ENCODE measurements at regions not wholly inside any gene's neighbourhood (a gene's known extent, or its start where the extent isn't known, plus 50 kb on each side); places are given as distances from the start of the nearest gene placed in this dataset.

DNA sequence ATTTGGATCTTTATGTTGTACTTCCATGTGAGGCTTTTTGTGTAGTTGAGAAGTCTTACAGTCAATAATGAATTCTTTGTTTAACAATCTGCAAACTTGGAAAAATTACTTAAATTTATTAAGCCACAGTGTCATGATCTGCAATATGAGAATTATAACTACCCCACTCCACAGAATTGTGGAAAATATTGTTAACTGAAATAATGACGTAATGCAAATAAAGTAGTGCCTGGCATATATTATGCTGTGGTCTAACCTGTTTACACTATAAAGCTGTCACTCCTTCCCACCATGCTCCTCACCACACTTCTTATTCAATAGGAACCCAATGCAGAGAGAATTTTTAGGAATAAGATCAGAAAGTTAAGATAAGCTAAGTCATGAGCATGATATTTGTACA is 632.1 kb upstream of the GALNTL6 start:
- TF ChIP-seq, protein P1, sequence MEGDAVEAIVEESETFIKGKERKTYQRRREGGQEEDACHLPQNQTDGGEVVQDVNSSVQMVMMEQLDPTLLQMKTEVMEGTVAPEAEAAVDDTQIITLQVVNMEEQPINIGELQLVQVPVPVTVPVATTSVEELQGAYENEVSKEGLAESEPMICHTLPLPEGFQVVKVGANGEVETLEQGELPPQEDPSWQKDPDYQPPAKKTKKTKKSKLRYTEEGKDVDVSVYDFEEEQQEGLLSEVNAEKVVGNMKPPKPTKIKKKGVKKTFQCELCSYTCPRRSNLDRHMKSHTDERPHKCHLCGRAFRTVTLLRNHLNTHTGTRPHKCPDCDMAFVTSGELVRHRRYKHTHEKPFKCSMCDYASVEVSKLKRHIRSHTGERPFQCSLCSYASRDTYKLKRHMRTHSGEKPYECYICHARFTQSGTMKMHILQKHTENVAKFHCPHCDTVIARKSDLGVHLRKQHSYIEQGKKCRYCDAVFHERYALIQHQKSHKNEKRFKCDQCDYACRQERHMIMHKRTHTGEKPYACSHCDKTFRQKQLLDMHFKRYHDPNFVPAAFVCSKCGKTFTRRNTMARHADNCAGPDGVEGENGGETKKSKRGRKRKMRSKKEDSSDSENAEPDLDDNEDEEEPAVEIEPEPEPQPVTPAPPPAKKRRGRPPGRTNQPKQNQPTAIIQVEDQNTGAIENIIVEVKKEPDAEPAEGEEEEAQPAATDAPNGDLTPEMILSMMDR (IDR thresholded peaks at IDR 0.05; ENCODE audit: low read length, missing control alignments) = no peak
- no peak overlapping the region for H3K4me3 ChIP-seq (replicated peaks; ENCODE audit: low read depth, low read length)

DNA sequence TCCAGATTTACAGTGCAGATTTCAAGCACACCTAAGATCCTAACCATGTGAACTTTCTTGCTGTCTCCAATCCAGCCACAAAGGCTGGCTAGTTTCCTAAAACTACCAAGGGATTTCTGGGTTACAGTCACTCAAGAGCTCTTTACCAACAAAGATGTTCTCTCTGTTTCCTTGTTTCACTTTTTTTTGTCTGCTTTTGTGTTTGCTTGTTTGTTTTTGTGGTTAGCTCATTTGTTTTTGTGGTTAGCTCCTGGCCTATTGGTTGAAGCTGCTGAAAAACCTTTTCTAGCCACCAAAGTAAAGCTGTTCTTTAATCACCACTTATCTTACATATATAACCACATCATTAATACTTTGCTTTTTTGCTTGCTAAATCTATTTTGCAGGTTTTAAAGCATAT is 642.5 kb upstream of the GALNTL6 start:
- TF ChIP-seq, protein P1 (IDR thresholded peaks at IDR 0.05; ENCODE audit: low read length, missing control alignments) = no peak
- no peak overlapping the region for H3K4me3 ChIP-seq (replicated peaks; ENCODE audit: low read depth, low read length)
- DNase-seq (ENCODE audit: low read depth) = no peak

More for the DNA sequence above, 632.1 kb upstream of the GALNTL6 start:
- DNase-seq (ENCODE audit: low read depth) = no peak

DNA sequence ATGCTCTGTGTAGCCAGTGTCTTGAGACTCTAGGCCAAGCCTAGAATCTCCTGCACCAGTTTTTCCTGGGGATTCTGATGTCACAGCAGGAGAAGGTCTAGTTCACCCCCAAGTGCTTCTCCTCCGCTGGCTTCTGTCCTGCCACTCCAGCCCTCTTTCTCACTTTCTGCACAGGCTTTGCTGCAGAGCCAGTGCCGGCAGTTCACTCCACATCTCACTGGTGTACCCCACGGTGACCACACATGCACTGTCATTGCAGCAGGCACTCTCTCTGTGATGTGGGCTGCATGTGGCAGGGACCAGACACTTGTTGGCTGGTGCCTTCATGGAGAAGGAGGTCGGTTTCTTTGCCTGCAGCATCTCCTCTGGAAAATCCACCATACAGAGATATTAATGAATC is 643.8 kb upstream of the GALNTL6 start:
- H3K4me3 ChIP-seq (replicated peaks; ENCODE audit: low read depth, low read length) = no peak overlapping the region
- DNase-seq (ENCODE audit: low read depth) = no peak
- TF ChIP-seq, protein P1 (IDR thresholded peaks at IDR 0.05; ENCODE audit: low read length, missing control alignments) = no peak

DNA sequence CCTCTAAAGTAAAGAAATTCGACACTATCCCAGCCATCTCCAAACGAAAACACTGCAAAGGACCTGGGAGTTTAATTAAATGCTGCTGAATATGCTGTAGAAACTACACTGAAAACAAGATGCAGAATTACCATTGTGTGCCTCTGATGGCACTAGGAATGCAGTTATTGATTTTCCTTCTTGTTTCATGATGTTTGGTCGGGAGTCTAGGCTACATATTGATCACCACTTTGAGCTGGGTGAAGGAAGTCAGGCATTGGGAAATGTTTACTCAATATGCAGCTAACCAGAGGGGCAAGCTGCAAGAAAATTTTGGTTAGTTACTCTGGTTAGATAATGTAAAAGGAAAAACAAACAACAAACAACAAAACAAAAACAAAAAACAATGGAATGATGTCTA is 650.7 kb upstream of the GALNTL6 start:
- no peak overlapping the region for H3K4me3 ChIP-seq (replicated peaks; ENCODE audit: low read depth, low read length)
- TF ChIP-seq, protein P1 (IDR thresholded peaks at IDR 0.05; ENCODE audit: low read length, missing control alignments) = no peak
- no peak for DNase-seq (ENCODE audit: low read depth)

DNA sequence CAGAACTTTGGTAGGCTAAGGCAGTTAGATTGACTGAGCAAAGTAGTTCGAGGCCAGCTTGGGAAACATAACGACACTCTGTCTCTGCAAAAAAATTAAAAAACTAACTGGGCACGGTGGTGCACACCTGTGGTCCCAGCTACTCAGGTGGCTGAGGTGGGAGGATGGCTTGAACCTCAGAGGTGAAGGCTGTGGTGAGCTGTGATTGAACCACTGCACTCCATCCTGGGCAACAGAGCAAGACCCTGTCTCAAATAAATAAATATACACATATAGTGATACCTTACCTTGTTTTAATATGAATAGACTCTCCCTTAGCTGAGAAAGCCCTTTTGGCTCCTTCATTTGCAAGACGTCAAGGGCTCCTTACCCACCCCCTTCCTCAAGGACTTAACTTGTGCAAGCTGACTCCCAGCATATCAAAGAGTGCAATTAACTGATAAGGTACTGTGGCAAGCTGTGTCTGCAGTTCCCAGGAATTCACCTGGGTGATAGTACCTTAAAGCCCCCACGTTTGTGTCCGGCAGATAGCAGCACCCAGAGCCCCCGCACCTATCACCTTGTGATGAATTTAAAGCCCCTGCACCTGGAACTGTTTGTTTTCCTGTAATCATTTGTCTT is 655.6 kb upstream of the GALNTL6 start:
- no peak for DNase-seq (ENCODE audit: low read depth)
- TF ChIP-seq, protein P1 (IDR thresholded peaks at IDR 0.05; ENCODE audit: low read length, missing control alignments) = no peak

DNA sequence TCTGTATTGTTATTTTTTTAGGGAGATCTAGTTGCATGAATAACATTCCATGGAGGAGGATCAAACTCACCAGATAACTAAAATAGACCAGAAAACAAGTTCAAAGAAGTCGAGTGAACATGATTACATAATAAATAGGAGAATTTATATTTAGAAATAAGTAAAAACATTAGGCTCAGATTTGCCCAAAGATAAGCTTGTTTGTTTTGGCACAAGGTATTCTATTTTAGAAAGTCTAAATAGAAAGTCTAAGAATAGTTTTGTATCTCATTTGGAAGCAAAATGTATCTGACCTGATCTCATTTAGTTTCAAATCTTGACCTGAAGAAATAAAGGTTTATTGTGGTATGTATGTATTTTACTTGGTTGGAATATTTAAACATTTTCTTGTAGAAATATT is 670.6 kb upstream of the GALNTL6 start:
- no peak for DNase-seq (ENCODE audit: low read depth)
- no peak overlapping the region for H3K4me3 ChIP-seq (replicated peaks; ENCODE audit: low read depth, low read length)
- TF ChIP-seq, protein P1 (IDR thresholded peaks at IDR 0.05; ENCODE audit: low read length, missing control alignments) = no peak

More for the DNA sequence above, 655.6 kb upstream of the GALNTL6 start:
- no peak overlapping the region for H3K4me3 ChIP-seq (replicated peaks; ENCODE audit: low read depth, low read length)

DNA sequence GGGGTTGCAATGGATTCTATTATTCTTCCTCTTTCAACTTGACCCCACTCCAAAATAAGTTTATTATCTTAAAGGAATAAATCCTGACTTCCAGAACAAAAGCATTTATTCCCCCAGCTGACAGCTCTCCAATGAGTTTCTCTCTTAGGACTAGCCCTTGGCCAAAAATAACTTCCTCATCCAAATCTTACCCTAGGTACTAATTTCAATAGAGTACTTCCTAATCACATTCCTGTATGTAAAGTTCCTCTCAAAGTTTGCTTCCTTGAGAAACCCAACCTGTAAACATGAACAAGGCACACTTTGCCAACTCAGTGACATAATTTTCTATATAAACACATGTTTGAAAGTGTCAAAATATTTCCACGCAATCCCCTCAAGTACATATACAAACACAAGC is 671.2 kb upstream of the GALNTL6 start:
- H3K4me3 ChIP-seq (replicated peaks; ENCODE audit: low read depth, low read length) = no peak overlapping the region
- TF ChIP-seq, protein P1 (IDR thresholded peaks at IDR 0.05; ENCODE audit: low read length, missing control alignments) = no peak
- DNase-seq (ENCODE audit: low read depth) = no peak

Measured in fibroblast of pulmonary artery (primary cell).